GM19193 (cell line): ENCODE measurements at regions not wholly inside any gene's neighbourhood (a gene's known extent, or its start where the extent isn't known, plus 50 kb on each side); places are given as distances from the start of the nearest gene placed in this dataset.

Source experiments
- POLR2A ChIP-seq: IDR thresholded peaks from 4 replicates; pipeline ENCODE4 v1.6.1; 2011; ENCODE audit not compliant: insufficient read depth, insufficient read length; ENCODE audit errors: extremely low read depth

DNA sequence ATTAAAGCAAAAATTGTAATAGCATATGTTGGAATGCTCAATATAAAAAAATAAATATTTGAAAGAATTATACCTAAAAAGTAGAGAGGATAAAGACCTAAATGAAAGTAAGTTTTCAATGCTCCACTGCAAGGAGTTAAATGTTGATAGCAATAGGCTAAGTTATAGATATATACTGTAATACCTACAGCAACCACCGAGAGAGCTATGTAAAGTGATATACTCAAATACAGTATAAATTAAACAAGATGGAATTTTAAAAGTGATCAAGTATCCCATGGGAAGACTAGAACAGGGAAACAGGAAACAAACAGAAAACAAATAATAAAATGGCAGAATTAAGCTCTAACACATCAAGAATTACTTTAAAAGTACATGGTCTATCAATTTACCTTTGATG is 73.9 kb downstream of the CASP3 start:
- TF ChIP-seq POLR2A: no peak

DNA sequence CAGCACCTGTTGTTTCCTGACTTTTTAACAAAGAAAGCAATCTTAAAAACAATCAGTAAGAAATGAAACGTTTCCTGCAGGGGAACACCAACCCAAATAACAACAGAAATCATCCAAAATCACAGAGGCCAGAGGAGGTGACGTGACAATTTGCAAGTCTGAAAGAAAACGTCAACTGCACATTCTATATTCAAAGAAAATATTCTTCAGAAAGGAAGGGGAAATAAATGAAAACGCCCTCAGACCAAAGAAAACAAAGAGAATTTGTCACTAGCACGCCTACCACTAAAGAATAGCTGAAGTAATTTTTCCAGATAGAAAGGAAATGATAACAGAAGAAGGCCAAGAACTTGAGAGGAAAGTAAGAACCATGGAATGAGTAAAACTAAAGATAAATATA is 74.4 kb downstream of the CASP3 start:
- TF ChIP-seq POLR2A: no peak

DNA sequence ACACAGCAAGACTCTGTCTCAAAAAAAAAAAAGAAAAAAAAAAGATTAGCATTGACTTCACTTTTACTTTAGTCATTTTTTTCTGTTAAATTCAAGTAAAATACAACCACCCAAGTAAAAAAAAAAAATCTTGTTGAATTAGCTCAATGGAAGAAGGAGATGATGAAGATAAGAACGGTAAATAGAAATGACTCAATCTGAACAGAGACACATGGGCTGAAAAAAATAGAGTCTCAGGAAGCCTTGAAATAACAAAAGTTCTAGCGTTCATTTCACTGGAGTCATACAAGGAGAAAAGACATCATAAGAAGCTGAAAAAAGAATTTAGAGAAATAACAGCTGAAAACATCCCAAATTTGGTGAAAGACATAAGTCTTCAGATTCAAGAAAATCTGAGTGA is 75.5 kb downstream of the CASP3 start:
- TF ChIP-seq POLR2A: no peak

DNA sequence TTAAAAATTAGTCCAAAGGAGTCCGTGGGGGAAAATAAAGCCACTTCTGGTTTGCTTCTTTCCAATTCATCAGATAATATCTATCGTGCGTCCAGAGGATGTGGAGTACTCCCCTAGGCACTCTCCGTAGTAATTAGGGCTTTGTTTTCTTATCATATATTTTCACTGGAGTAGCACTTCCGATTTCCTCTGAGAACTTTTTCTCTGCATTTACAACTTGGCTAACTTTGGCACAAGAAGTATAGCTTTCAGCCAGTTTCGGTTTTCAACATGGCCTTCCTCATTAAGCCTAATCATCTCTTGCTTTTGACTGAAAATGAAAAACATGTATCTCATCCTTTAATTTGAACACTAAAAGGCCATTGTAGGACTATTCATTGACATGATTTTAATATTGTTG is 80.5 kb downstream of the CASP3 start:
- no peak for TF ChIP-seq POLR2A

GRCh38 chr4:184563621-184564020 is 85.6 kb downstream of the CASP3 start:
- TF ChIP-seq POLR2A: no peak

- no peak for TF ChIP-seq POLR2A
Measured at GRCh38 chr4:184558996-184559395, 84.6 kb upstream of the IRF2 start.

GRCh38 chr4:184553891-184554290 is 79.5 kb upstream of the IRF2 start:
- TF ChIP-seq POLR2A: no peak

- TF ChIP-seq POLR2A: no peak
Measured at GRCh38 chr4:184550476-184550875, 76.1 kb upstream of the IRF2 start.

DNA sequence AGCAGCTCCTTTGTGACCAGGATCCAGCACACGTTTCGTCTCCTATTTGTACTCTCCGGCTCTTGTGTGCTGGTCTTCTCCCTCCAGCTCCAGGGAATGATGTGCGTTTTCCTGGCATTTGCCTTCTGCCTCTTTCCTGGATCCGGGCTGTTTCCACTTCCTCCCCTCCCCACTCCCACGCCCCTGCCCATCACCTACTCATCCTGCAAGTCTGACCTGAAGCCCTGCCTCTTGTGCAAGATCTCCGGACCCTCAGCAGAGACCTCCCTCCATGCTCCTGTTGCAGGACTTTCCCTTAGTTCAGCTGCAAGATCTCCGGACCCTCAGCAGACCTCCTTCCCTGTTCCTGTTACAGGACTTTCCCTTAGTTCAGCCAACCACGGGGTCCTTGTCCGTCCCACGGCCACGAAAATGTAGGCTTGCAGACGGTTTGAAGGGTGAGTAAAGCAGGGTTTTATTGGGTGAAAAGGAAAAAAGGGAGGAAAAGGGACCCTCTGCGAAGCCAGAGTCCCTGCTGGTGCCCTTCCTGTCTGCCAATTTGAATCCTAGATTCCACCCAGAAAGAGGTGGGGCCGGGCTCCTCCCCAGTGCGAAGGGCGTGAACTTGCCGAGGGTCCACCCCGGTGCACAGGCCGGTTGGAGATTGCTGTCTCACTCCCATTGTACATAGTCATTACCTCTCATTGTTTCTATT is 74.4 kb upstream of the IRF2 start:
- no peak for TF ChIP-seq POLR2A

GRCh38 chr4:184548316-184548647 is 73.9 kb upstream of the IRF2 start:
- no peak for TF ChIP-seq POLR2A

DNA sequence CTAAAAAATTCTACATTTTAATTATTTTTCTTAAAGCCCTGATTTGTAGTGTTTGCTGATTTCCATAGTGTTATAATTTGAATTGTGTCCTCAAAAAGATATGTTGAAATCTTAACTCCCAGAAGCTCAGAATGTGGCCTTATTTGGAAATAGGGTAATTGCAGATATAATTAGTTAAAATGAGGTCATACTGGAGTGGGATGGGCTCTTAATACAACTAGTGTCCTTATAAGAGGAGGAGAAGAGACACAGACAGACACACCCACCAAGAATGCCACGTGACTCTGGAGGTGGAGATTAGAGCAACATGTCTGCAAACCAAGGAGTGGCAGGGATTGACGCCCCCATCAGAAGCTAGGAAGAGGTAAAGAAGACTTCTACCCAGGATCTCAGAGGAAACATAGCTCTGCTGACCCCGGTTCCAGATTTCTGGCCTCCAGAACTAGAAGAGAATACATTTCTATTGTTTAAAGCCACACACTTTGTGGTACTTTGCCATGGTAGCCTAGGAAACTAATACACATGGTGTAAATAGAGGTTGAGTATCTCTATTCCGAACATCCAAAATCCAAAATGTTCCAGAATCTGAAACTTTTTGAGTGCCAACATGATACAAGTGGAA is 70.5 kb upstream of the IRF2 start:
- no peak for TF ChIP-seq POLR2A

DNA sequence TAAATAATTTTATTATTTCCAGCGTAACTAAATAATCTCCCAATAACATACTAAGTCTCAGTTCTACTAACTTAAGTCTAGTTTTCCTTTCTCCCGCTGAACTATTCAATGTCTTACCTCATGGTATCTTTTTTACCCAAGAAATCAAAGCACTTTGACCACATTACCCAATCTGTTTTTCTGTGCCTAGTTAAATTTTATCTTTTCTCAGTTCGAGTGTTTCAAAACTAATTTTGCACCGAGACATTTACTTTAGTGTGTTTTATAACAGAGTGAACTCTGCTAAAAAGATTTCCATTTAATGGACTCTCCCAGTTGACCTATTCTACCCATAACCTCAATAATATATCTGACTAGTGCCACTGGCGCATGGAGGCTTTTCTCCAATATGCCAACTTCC is 67.6 kb upstream of the IRF2 start:
- no peak for TF ChIP-seq POLR2A

DNA sequence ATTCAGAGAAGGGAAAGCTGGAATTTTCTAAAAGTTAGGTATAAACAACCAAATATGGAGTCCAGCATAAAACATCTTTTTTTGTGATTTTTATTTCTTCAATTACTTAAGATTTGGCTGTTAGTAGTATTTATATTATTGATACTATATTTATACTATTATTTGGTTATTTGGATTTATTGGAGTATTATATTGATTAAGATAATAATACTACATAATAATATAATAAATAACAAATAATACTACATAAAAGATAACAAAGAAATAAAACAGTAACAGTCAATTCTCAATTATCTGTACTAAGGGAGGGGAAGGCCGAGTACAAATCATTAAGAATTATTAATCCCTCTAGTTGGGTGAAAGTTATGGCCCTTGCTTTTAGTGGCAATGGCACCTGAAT is 66.0 kb upstream of the IRF2 start:
- no peak for TF ChIP-seq POLR2A

GRCh38 chr4:184538023-184538599 is 63.8 kb upstream of the IRF2 start:
- no peak for TF ChIP-seq POLR2A

DNA sequence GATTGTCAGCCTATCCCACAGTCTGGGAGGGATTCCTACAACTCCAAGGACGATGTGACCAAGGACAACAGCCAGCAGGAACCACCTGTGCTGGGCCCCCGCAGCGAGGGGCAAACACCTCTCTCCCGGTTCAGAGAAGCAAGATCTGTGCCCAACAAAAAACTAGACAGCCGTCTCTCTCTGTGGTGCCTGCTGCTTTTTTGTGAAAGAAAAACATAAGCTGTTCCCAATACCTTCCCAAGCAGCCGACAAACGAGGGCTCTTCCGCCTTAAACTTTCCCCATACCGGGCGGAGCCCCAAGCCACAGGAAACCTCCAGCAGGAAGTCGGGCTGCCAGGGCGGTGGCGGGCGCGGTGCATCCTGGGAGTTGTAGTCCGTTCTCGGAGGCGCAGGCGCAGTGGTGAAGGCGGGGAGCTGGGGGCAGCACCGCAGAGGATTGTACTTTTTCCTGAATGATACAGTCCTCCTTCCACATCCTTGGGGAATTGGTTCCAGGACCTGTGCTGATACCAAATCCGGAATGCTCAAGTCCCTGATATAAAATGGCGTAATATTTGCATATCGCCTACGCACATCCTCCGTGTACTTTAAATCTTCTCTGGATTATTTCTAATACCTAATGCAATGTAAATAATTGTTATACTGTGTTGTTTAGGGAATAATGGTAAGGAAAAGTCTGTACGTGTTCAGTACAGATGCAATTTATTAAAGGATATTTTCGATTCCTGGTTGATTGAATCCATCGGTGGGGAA is 63.1 kb upstream of the IRF2 start:
- TF ChIP-seq POLR2A: peak; percentile 74

- TF ChIP-seq POLR2A: no peak
Measured at GRCh38 chr4:184536881-184537248, 62.5 kb upstream of the IRF2 start.
